GM23338 (cell line): ENCODE measurements at regions not wholly inside any gene's neighbourhood (a gene's known extent, or its start where the extent isn't known, plus 50 kb on each side); places are given as distances from the start of the nearest gene placed in this dataset.
A peak's percentile ranks its signal among the peaks of the same experiment; 100 is the strongest.

Experiments
- ATAC-seq: fragments of 200-7000 bp; cut with Tn5 transposase; 3 replicates; pipeline ENCODE4 v1.9.1; 2020
- DNase-seq: peaks from one replicate; pipeline ENCODE4 v3.0.0-alpha.2; 2015; ENCODE audit warnings: low spot score
- H2AFZ ChIP-seq: fragments of 200-600 bp; sonication (generic); 2 replicates; pipeline ENCODE4 v1.8.0; 2016; ENCODE audit warnings: antibody characterized with exemption, mild to moderate bottlenecking, moderate library complexity
- H3F3A ChIP-seq: fragments of 200-600 bp; sonication (generic); replicated peaks from 2 replicates; pipeline ENCODE4 v1.8.0; 2017; ENCODE audit warnings: antibody characterized with exemption, mixed run types, low read depth
- H3K27ac ChIP-seq: fragments of 200-600 bp; sonication (generic); 2 replicates; pipeline ENCODE4 v1.6.1; 2016; ENCODE audit warnings: low read depth
- H3K27me3 ChIP-seq: fragments of 200-600 bp; sonication (generic); 2 replicates; pipeline ENCODE4 v1.8.0; 2016; ENCODE audit warnings: mild to moderate bottlenecking, mixed run types, moderate library complexity; ENCODE audit not compliant: insufficient read depth
- H3K36me3 ChIP-seq: fragments of 200-600 bp; sonication (generic); 2 replicates; pipeline ENCODE4 v1.8.0; 2016; ENCODE audit warnings: mild to moderate bottlenecking; ENCODE audit not compliant: insufficient read depth
- H3K4me1 ChIP-seq: fragments of 200-600 bp; sonication (generic); 2 replicates; pipeline ENCODE4 v1.8.0; 2016; ENCODE audit warnings: mild to moderate bottlenecking, moderate library complexity; ENCODE audit not compliant: insufficient read depth
- H3K4me2 ChIP-seq: fragments of 200-600 bp; sonication (generic); 2 replicates; pipeline ENCODE4 v1.7.1; 2017; ENCODE audit warnings: mixed run types
- H3K4me3 ChIP-seq: fragments of 200-600 bp; sonication (generic); 2 replicates; pipeline ENCODE4 v1.6.1; 2016; ENCODE audit warnings: mixed run types
- H3K79me2 ChIP-seq: fragments of 200-600 bp; sonication (generic); replicated peaks from 2 replicates; pipeline ENCODE4 v1.8.0; 2017; ENCODE audit warnings: mild to moderate bottlenecking; ENCODE audit not compliant: insufficient read depth
- H3K9me2 ChIP-seq: fragments of 200-600 bp; sonication (generic); 2 replicates; pipeline ENCODE4 v1.8.0; 2017; ENCODE audit not compliant: insufficient read depth
- H4K20me1 ChIP-seq: fragments of 200-600 bp; sonication (generic); replicated peaks from 2 replicates; pipeline ENCODE4 v1.8.0; 2017; ENCODE audit warnings: mild to moderate bottlenecking; ENCODE audit not compliant: insufficient read depth
- H3K27ac Mint-ChIP-seq: 2 replicates; pipeline ENCODE4 v1.8.0; 2020; ENCODE audit warnings: inconsistent platforms, mild to moderate bottlenecking, moderate library complexity, mixed read lengths
- H3K27me3 Mint-ChIP-seq: 3 replicates; pipeline ENCODE4 v1.8.0; 2022; ENCODE audit warnings: low read depth, mild to moderate bottlenecking, moderate library complexity, mixed read lengths, inconsistent platforms; ENCODE audit not compliant: insufficient read depth, poor library complexity
- H3K36me3 Mint-ChIP-seq: 3 replicates; pipeline ENCODE4 v1.8.0; 2021; ENCODE audit warnings: low read depth, mild to moderate bottlenecking, inconsistent platforms, moderate library complexity, mixed read lengths
- H3K4me1 Mint-ChIP-seq: 3 replicates; pipeline ENCODE4 v1.8.0; 2020; ENCODE audit warnings: mild to moderate bottlenecking, inconsistent platforms, mixed read lengths
- H3K4me3 Mint-ChIP-seq: 3 replicates; pipeline ENCODE4 v1.8.0; 2021; ENCODE audit warnings: moderate library complexity, mild to moderate bottlenecking, inconsistent platforms, mixed read lengths
- H3K9me3 Mint-ChIP-seq: 3 replicates; pipeline ENCODE4 v1.8.0; 2020; ENCODE audit warnings: moderate library complexity, mild to moderate bottlenecking, inconsistent platforms, mixed read lengths
- CREB1 ChIP-seq: fragments of 250-450 bp; sonication (Bioruptor Pico); IDR thresholded peaks from 2 replicates; pipeline ENCODE4 v1.5.0; 2020; ENCODE audit warnings: low read depth, mild to moderate bottlenecking, moderate library complexity
- EZH2 ChIP-seq: fragments of 200-600 bp; sonication (generic); IDR thresholded peaks from one replicate; pipeline ENCODE4 v1.8.0; 2017; ENCODE audit warnings: antibody characterized with exemption, mild to moderate bottlenecking, low read depth; ENCODE audit not compliant: unreplicated experiment
- JUNB ChIP-seq: IDR thresholded peaks from one replicate; pipeline ENCODE4 v1.6.1; 2016; ENCODE audit warnings: antibody characterized with exemption; ENCODE audit not compliant: unreplicated experiment
- NANOG ChIP-seq: IDR thresholded peaks from 2 replicates; pipeline ENCODE4 v1.6.1; 2016; ENCODE audit warnings: antibody characterized with exemption, borderline replicate concordance
- POLR2AphosphoS5 ChIP-seq: IDR thresholded peaks from 2 replicates; pipeline ENCODE4 v1.6.1; 2016; ENCODE audit warnings: antibody characterized with exemption, low read depth
- ZNF114 ChIP-seq: fragments of 250-450 bp; sonication (Bioruptor Pico); IDR thresholded peaks from 2 replicates; pipeline ENCODE4 v1.5.0; 2020; ENCODE audit warnings: mild to moderate bottlenecking, moderate library complexity
- ZNF331 ChIP-seq: fragments of 250-450 bp; sonication (Bioruptor Pico); IDR thresholded peaks from 2 replicates; pipeline ENCODE4 v1.5.0; 2020; ENCODE audit warnings: low read depth, mild to moderate bottlenecking, moderate library complexity
- TF ChIP-seq, protein P1 (sequence below): IDR thresholded peaks from one replicate; pipeline ENCODE4 v1.6.1; 2018; ENCODE audit warnings: antibody characterized with exemption; ENCODE audit not compliant: unreplicated experiment
- TF ChIP-seq, protein P2 (sequence below): IDR thresholded peaks from 2 replicates; pipeline ENCODE4 v1.6.1; 2016; ENCODE audit warnings: antibody characterized with exemption
- TF ChIP-seq, protein P3 (sequence below), 2 experiments: fragments of 200-600 bp in 1 of 2; sonication (generic) in 1 of 2; conservative IDR thresholded peaks; 2 replicates each; pipeline versions ENCODE4 v1.5.1 to v1.6.1; 2016 to 2017; ENCODE audit warnings: antibody characterized with exemption in 2 of 2, low read depth in 2 of 2, mild to moderate bottlenecking in 2 of 2, moderate library complexity in 1 of 2

DNA sequence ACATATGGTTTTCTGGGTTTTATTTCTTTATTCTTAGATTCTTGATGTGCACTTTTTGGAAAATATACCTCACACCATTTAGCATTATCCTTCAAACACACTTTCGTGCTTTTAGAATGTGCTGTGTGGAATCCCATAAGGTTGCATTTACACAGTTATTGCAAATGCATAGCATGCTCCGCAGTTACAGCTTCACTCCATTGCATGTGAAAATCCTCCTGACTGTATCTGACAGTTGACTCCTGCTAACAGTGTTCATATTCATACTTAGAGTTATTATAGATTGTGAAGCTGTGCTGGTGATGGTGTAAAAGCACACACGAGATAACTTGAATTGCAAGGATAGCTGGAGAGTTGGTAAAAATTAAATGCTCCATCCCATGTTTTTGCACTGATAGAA is 811.5 kb upstream of the TENM3 start (continued):
- TF ChIP-seq, protein P1, sequence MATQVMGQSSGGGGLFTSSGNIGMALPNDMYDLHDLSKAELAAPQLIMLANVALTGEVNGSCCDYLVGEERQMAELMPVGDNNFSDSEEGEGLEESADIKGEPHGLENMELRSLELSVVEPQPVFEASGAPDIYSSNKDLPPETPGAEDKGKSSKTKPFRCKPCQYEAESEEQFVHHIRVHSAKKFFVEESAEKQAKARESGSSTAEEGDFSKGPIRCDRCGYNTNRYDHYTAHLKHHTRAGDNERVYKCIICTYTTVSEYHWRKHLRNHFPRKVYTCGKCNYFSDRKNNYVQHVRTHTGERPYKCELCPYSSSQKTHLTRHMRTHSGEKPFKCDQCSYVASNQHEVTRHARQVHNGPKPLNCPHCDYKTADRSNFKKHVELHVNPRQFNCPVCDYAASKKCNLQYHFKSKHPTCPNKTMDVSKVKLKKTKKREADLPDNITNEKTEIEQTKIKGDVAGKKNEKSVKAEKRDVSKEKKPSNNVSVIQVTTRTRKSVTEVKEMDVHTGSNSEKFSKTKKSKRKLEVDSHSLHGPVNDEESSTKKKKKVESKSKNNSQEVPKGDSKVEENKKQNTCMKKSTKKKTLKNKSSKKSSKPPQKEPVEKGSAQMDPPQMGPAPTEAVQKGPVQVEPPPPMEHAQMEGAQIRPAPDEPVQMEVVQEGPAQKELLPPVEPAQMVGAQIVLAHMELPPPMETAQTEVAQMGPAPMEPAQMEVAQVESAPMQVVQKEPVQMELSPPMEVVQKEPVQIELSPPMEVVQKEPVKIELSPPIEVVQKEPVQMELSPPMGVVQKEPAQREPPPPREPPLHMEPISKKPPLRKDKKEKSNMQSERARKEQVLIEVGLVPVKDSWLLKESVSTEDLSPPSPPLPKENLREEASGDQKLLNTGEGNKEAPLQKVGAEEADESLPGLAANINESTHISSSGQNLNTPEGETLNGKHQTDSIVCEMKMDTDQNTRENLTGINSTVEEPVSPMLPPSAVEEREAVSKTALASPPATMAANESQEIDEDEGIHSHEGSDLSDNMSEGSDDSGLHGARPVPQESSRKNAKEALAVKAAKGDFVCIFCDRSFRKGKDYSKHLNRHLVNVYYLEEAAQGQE = no peak
- no peak for TF ChIP-seq CREB1 (CRISPR knock-in tag)
- TF ChIP-seq JUNB = no peak
- TF ChIP-seq ZNF114 (CRISPR knock-in tag) = no peak
- TF ChIP-seq POLR2AphosphoS5 = no peak

DNA sequence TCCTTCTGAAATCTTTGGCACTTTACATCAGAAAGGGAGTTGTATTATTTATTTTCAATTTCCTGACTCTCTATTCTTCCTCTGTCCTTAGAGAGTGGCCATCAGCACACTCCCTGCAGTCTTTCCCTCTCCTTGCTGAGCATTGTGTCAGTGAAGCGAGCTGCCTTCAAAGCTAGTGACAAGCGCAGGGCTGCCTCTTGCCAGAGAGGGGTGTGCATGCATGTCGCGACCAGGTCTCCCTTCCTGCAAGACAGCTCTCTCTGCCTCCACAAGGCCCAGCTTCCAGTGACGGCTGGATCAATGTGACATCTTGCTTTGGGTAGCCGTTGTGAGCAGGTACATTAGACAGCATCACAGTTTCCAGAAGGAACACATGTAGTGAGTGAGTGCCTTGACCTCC is 810.9 kb upstream of the TENM3 start:
- DNase-seq (peak; percentile 36), ATAC-seq (peak; percentile 97)
- Histone ChIP-seq H3K79me2 (no peaks in the 10 kb centered on the region), H3K9me2 (no peaks in the 10 kb centered on the region; the same call in 1 of the 2 replicates), H3K27me3 (no peaks in the 10 kb centered on the region), H3F3A (no peaks in the 10 kb centered on the region), H3K4me2 (peak overlapping the region; percentile 56; the same call in 1 of the 2 replicates), H3K36me3 (no peaks in the 10 kb centered on the region), H2AFZ (peak overlapping the region; percentile 28; the same call in 1 of the 2 replicates), H3K4me1 (peaks cover 17% of the 10 kb centered on the region), H3K27ac (no peak overlapping the region), H4K20me1 (no peaks in the 10 kb centered on the region), H3K4me3 (no peak overlapping the region)
- H3K27ac Mint-ChIP-seq = no peak overlapping the region
- TF ChIP-seq, protein P2, sequence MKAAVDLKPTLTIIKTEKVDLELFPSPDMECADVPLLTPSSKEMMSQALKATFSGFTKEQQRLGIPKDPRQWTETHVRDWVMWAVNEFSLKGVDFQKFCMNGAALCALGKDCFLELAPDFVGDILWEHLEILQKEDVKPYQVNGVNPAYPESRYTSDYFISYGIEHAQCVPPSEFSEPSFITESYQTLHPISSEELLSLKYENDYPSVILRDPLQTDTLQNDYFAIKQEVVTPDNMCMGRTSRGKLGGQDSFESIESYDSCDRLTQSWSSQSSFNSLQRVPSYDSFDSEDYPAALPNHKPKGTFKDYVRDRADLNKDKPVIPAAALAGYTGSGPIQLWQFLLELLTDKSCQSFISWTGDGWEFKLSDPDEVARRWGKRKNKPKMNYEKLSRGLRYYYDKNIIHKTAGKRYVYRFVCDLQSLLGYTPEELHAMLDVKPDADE = no peak
- TF ChIP-seq, protein P3, sequence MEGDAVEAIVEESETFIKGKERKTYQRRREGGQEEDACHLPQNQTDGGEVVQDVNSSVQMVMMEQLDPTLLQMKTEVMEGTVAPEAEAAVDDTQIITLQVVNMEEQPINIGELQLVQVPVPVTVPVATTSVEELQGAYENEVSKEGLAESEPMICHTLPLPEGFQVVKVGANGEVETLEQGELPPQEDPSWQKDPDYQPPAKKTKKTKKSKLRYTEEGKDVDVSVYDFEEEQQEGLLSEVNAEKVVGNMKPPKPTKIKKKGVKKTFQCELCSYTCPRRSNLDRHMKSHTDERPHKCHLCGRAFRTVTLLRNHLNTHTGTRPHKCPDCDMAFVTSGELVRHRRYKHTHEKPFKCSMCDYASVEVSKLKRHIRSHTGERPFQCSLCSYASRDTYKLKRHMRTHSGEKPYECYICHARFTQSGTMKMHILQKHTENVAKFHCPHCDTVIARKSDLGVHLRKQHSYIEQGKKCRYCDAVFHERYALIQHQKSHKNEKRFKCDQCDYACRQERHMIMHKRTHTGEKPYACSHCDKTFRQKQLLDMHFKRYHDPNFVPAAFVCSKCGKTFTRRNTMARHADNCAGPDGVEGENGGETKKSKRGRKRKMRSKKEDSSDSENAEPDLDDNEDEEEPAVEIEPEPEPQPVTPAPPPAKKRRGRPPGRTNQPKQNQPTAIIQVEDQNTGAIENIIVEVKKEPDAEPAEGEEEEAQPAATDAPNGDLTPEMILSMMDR (conservative IDR thresholded peaks at IDR 0.05; ENCODE audit: low read depth in 2 of 2) = no peak
- TF ChIP-seq NANOG (no peak), ZNF331 (CRISPR knock-in tag) (no peak), POLR2AphosphoS5 (no peak), EZH2 (no peak)
- H3K4me1 Mint-ChIP-seq = peaks cover 17% of the 10 kb centered on the region
- no peaks in the 10 kb centered on the region for H3K9me3 Mint-ChIP-seq
- H3K4me3 Mint-ChIP-seq = no peak overlapping the region
- H3K27me3 Mint-ChIP-seq = no peaks in the 10 kb centered on the region
- H3K36me3 Mint-ChIP-seq = no peaks in the 10 kb centered on the region
